Stimulated activated CD8-positive, alpha-beta memory T cell treated with anti-CD3 and anti-CD28 coated beads, Interleukin-12 subunit alpha, Interleukin-12 subunit beta, amount 100 ng/mL, for 24 hours (primary cell): ENCODE measurements at regions not wholly inside any gene's neighbourhood (a gene's known extent, or its start where the extent isn't known, plus 50 kb on each side); places are given as distances from the start of the nearest gene placed in this dataset.
"Not testable (repeated sequence)": the region's sequence is repeated elsewhere in the genome, so short reads cannot be mapped to it uniquely, and the experiment has no call there.

ENCODE experiments used
- DNase-seq: peaks from one replicate; pipeline ENCODE4 v3.0.0-alpha.2; 2020; ENCODE audit errors: extremely low read depth

- DNase-seq: no peak
Observed at GRCh38 chr10:4303045-4303444, 518.0 kb upstream of the KLF6 start.

- no peak for DNase-seq
Observed at GRCh38 chr10:4301291-4302045, 516.5 kb upstream of the KLF6 start.

GRCh38 chr10:4296161-4296560, 511.2 kb upstream of the KLF6 start:
- no peak for DNase-seq

- DNase-seq: no peak
Observed at GRCh38 chr10:4294996-4295792, 510.2 kb upstream of the KLF6 start.

- no peak for DNase-seq
Observed at GRCh38 chr10:4294271-4294670, 509.3 kb upstream of the KLF6 start.

- DNase-seq: no peak
Observed at GRCh38 chr10:4291990-4292389, 507.0 kb upstream of the KLF6 start.

- DNase-seq: no peak
Observed at GRCh38 chr10:4285121-4285520, 500.1 kb upstream of the KLF6 start.

GRCh38 chr10:4283846-4284610, 499.0 kb upstream of the KLF6 start:
- no peak for DNase-seq

- DNase-seq: no peak
Observed at GRCh38 chr10:4282496-4282895, 497.5 kb upstream of the KLF6 start.

- no peak for DNase-seq
Observed at GRCh38 chr10:4281190-4281825, 496.3 kb upstream of the KLF6 start.

- DNase-seq: no peak
Observed at GRCh38 chr10:4280461-4281189, 495.6 kb upstream of the KLF6 start.

GRCh38 chr10:4279655-4280054, 494.6 kb upstream of the KLF6 start:
- DNase-seq: no peak

GRCh38 chr10:4278186-4278585, 493.2 kb upstream of the KLF6 start:
- DNase-seq: no peak

GRCh38 chr10:4276151-4276550, 491.1 kb upstream of the KLF6 start:
- no peak for DNase-seq

- not testable (repeated sequence) for DNase-seq
Observed at GRCh38 chr10:4274671-4275070, 489.7 kb upstream of the KLF6 start.

- no peak for DNase-seq
Observed at GRCh38 chr10:4271193-4271592, 486.2 kb upstream of the KLF6 start.

- DNase-seq: no peak
Observed at GRCh38 chr10:4270116-4270515, 485.1 kb upstream of the KLF6 start.

GRCh38 chr10:4268490-4268889, 483.5 kb upstream of the KLF6 start:
- not testable (repeated sequence) for DNase-seq

GRCh38 chr10:4267086-4267773, 482.2 kb upstream of the KLF6 start:
- no peak for DNase-seq

GRCh38 chr10:4266416-4267085, 481.5 kb upstream of the KLF6 start:
- DNase-seq: no peak
